Uterus (tissue), 2 donors: ENCODE measurements at regions not wholly inside any gene's neighbourhood (a gene's known extent, or its start where the extent isn't known, plus 50 kb on each side); places are given as distances from the start of the nearest gene placed in this dataset.

Source experiments
- CTCF ChIP-seq, 4 experiments: fragments of 200-600 bp in 2 of 4; fragments of 450-650 bp in 2 of 4; sonication (generic) in 2 of 4; IDR thresholded peaks; one replicate each; pipeline ENCODE4 v1.5.1; 2016 to 2019; ENCODE audit warnings: antibody characterized with exemption in 4 of 4, mild to moderate bottlenecking in 2 of 4, moderate library complexity in 1 of 4
- POLR2A ChIP-seq, 2 donors: fragments of 450-650 bp; IDR thresholded peaks; one replicate each; pipeline ENCODE4 v1.6.1; 2016; ENCODE audit warnings: antibody characterized with exemption in 2 of 2, mild to moderate bottlenecking in 1 of 2, moderate library complexity in 1 of 2

- TF ChIP-seq CTCF (IDR thresholded peaks at IDR 0.05) (no peak), POLR2A (IDR thresholded peaks at IDR 0.05) (no peak)
These were observed 402.2 kb upstream of the CFAP20DC start for GRCh38 chr3:59451800-59452746.
